HG02588 (cell line): ENCODE measurements at regions not wholly inside any gene's neighbourhood (a gene's known extent, or its start where the extent isn't known, plus 50 kb on each side); places are given as distances from the start of the nearest gene placed in this dataset.

Source experiments
- ATAC-seq: cut with Tn5 transposase; IDR thresholded peaks from one replicate; pipeline ENCODE4 v1.9.1; 2021; ENCODE audit warnings: mild to moderate bottlenecking, moderate library complexity; ENCODE audit not compliant: unreplicated experiment

DNA sequence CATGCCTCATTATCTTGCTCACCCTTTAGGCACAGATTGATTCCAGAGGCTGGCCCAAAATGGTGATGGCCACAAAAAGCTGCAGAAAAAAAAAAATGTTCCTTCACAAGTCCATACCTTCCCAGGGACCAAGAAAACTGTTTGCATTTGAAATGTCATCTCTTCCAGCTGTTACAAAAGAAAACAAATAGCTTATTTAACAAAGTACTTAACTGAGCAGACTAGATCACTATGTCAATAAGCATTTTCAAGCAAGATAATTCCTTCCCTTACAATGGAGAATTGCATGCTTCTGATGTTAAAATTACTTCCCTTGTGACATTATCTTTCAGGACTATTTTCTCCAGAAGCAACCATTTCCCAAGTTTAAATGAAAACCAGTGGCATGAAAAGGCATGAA, 377.9 kb upstream of the KITLG start:
- no peak for ATAC-seq

DNA sequence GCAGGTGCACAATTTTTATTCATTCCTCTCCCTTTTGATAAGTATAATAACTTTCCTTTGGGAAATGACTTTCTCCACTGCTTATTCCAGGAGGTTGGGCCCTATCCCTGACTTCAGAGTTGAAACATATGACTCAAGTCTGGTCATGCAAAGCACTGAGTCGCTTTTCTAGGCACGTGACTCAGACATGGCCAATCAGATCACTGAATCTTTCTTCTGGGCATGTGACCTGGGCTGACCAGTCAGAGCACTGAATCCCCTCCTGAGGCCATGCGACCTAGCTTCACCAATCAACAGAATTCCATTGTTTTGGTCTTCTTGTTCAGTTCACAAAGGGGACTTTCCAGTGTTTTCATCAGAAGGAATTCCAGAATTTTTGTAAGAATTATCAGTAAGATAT, 377.1 kb upstream of the KITLG start:
- no peak for ATAC-seq

- ATAC-seq: no peak
Measured at GRCh38 chr12:88955531-88955930, 375.3 kb upstream of the KITLG start.

GRCh38 chr12:88953029-88953586, 372.8 kb upstream of the KITLG start:
- ATAC-seq: no peak

DNA sequence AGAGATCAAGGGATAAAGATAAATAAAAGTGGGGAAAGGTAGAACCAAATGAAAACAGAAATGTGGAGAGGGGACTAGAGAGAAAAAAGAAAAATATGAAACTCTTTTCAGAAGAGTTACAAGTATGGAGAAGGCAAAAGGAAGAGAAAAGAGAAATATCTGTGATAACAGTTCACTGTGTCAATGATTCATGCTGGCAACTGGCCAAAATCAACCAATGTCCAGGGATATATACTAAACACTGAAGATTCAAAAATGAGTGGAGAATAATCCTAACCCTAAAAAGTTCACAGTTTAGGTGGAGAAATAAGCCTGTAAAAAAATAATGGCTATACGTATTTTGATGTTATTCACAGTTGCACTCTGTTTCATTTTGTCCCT, 372.3 kb upstream of the KITLG start:
- no peak for ATAC-seq

DNA sequence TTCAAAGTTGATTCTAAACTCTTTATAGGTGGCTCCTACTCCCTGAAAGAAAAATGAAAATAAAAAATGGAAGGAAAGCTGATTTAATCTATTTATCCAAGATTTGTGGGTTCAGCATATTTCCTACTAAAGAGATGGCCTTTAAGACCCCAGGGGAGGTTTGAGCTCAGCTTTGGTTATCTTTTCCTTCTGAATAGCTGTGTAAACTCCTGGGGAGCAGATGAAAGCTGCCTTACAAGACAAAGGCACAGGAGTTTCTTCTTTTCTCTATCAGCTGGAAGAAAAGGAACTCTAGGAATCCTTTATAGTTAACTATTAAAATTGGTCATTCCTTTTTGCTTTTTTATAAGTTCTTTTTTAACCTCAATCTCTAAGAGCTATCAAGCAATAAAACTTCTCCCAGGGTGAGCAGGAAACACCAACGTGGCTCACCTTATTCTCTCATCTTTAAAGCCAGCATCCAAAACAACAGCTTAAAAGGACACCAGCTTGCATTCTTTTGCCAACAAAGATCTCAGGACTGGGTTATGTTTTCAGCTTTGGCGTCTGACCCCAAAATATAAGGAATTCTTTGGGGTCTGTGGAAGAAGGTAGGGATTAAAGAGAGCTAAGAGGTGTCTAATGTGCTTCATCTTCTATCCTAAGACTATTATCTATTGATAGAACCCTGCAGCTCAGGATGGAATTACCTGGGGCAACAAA, 371.7 kb upstream of the KITLG start:
- ATAC-seq: no peak

DNA sequence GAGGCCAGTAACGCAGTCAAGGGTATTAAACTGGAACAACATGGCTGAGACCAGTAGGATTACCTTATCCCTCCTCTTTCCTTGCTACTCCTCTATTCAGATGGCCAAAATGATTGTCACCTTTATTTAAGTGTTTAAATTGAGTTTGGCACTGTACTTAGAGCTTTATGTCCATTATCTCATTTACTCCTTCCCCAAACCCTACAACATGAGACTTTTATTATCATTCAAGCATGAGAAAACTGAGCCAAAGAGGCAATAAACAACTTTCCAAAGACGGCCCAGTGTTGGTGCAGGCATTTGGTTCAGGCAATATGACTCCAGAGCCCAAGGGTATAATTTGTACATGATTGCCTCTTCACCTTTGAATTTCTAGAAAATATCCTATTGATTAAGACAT, 370.9 kb upstream of the KITLG start:
- no peak for ATAC-seq

DNA sequence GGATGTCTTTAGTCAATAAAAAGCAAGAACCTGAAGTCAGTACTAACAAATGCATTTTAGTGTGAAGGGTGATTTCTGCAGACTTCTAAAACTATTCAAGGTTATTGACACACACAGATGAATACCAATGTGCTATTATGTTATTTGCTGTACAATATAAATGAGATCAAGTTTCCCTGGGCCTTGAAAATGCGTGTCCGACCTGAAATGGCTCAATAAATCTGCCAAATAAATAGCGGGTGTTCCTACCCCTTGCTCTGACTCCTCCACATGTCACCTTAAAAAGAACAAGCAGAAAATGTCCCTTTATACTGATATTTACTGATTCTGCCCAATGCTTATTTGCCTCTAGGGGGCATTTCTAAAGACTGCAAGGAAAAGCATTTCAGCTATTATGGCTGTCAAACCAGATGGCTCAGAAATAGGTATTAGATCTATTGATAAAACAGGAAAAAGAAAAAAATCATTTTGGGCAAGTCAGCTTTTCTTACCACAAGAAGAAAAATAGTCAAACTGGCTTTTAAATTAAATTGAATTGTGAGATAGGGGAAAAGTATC, 367.3 kb upstream of the KITLG start:
- no peak for ATAC-seq

GRCh38 chr12:88946372-88946997, 366.2 kb upstream of the KITLG start:
- no peak for ATAC-seq

GRCh38 chr12:88945051-88945732, 364.9 kb upstream of the KITLG start:
- ATAC-seq: no peak

DNA sequence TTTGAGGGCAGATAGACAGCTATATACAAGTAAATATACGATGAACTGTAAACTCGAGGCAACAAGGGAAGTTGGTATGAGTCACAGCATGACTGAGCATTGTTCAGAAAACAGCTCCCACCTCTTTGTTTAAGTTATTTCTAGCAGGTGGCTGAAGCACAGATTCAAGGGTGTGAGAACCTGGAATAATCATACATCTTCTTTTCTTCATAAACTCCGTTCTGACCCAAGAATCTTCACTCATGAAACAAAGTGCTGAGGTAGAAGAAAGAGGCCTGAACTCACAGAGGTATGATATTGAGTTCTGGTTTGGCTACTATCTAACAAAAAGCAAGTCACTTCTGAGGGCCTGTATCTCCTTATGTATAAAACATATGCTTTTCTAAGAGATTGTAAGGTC, 364.1 kb upstream of the KITLG start:
- no peak for ATAC-seq

DNA sequence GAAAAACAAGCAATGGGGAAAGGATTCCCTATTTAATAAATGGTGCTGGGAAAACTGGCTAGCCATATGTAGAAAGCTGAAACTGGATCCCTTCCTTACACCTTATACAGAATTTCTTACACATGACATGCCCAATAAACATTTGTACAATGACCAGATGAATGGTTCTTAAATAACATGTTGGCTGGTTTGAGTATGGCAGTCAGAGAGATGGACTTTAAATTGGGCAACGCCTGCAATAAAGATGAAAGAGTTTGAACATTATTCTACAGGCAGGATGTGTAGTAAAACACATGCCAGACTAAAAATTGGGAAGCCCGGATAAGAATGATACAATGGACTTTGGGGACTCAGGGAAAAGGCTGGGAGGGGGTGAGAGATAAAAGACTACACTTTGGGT, 360.6 kb upstream of the KITLG start:
- no peak for ATAC-seq

DNA sequence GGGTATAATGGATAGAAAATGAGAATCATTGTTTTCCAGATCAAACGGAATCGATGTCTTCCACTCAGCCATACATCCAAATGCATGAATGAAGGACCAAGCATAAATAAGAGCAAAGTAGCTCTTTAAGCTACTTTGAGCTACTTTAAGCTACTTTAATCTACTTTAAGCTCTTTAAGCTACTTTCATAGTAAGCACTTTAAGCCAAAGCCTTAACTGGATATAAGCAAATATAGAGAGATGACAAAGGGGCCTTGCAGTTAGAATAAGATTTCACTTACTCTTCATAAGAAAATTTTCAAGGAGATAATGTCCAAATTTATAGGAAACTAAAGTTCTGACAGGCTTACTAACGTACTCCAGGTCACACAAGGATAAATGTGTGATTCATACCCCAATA, 355.6 kb upstream of the KITLG start:
- no peak for ATAC-seq

DNA sequence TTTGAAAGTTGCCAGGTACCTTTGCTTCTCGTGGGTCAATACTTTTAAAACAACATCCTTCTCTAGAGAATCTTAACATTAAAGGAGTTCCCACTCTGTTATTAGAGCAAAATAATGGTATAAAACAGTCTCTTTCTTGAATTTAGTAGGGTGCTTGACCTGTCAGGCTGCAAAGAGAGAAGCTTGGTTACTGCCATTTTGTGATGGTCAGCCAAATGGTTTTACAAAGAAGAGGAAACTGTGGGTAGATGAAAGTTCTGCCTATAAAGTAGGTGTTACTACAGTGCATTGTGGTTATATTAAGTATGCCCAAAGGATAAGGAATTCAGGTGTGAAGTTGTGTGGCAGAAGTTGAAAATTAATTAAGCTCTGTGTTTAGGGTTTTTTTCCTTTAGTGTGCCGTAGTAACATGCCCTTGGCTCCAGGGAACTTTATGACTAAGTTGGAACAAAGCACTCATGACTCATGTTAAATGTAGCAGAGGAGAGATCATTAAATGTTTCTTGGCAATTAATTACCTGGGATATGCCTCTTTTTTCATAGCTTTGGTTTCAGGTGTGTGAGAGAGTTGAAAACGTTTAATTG, 354.0 kb upstream of the KITLG start:
- ATAC-seq: no peak

GRCh38 chr12:88932457-88932856, 352.2 kb upstream of the KITLG start:
- ATAC-seq: no peak

DNA sequence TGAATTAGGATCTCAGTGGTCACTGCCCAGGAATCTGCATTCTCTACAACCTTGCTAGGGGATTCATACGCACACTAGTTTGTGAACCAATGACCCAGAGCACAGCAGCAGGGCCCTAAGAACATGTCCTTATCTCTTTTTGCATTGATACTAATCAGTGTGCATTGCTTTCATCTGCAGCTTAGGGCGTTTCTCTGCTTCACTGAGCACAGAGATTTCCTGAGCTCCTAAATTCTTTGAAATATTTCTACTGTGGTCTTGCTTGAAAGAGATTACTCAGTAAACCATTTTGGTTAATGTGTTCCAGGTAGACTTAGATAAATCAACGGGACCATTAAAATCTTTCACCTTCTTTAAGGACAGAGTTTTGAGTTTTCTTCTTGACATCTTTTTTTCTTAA, 351.3 kb upstream of the KITLG start:
- ATAC-seq: no peak

- ATAC-seq: no peak
Measured at GRCh38 chr12:88925454-88925853, 345.2 kb upstream of the KITLG start.

DNA sequence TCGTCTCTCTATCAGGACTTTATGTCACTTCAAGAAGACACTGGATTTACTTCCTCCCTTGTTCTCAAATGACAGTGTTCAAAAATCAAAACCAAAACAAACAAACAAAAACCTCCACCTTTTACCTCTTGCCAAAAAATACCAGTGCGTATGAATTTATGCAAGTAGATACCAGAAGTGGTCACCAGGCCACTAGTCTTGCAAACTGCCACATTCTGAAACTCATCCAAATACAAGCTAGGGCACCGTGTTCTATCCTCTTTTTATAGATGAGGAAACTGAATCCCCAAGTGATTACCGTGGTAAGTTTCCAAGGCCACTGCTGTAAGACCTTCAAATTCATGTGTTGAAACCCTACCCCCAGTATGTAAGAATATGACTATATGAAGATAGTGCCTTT, 343.9 kb upstream of the KITLG start:
- ATAC-seq: no peak

DNA sequence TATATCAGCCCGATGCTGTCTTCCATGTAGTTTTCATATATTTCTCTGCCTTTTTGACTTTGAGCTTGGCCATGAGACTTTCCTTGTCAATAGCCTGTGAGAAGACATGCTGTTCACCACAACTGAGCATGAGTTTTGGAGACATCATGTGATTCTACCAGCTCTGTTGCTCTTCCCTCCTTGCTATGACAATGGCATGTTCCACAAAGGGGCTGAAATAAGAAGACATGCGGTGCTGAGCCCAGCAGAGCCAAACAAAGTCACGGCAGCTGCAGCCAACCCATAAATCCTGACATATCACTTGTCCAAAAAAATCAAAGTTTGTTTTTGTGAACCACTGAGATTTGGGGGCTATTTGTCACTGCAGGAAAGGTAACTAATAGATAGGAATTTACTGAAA, 343.4 kb upstream of the KITLG start:
- no peak for ATAC-seq

DNA sequence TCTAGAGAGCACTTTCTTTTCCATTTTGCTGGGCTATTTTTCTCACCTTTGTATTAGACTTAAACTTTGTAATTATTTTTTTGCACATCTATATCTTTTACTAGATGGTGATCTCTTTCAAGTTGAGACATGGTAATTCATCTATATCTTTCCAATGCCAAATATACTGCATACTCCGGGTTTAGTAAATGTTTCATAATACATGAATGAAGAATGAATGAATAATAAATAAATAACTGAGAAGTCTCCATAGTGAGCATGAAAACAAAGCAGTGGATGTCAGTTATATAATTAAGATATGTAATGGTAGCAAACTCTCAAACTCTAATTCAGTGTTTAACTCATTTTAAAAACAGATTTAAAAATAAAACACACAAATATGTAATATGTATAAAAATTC, 342.5 kb upstream of the KITLG start:
- no peak for ATAC-seq

DNA sequence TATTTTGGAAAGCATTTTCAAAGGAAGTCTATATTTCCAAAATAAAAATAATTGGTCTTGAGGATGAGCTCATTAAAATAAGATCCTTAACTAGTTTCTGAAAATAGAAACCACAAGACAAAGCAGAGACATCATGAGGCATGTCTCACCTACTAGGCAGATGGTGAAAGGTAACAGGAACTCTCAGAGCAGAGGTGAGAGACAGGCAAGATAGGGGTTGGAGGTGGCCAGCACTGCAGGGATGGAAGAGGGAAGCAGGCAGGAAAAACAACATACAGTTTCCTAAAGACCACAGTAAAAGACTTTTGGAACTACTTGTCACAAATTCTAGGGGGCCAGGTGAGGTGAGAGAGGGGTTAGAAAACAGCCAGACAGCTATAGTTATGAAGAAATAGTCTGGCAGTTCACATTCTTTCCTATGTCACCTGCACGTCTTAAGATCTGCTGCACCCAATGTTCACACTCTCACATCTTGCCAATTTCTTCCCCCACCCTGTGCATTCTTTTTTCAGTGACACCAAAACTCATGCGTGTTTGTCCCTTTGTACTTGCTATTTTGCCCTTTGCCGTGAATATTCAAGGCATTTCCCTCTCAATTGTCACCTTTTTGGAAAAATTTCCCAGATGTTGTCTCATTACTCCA, 341.7 kb upstream of the KITLG start:
- ATAC-seq: no peak
